GM12874 (cell line): ENCODE measurements at regions not wholly inside any gene's neighbourhood (a gene's known extent, or its start where the extent isn't known, plus 50 kb on each side); places are given as distances from the start of the nearest gene placed in this dataset.

Source experiments
- CTCF ChIP-seq: IDR thresholded peaks from 2 replicates; pipeline ENCODE4 v1.5.1; 2011; ENCODE audit warnings: low read depth, mild to moderate bottlenecking, control low read depth, low read length, moderate library complexity; ENCODE audit not compliant: insufficient read depth

GRCh38 chr4:181432335-181432734 is 810.9 kb upstream of the TENM3 start:
- TF ChIP-seq CTCF, result no peak

GRCh38 chr4:181437895-181438294 is 805.3 kb upstream of the TENM3 start:
- no peak for TF ChIP-seq CTCF

GRCh38 chr4:181438641-181439040 is 804.6 kb upstream of the TENM3 start:
- TF ChIP-seq CTCF, result no peak

- no peak for TF ChIP-seq CTCF
Measured at GRCh38 chr4:181443021-181443420, 800.2 kb upstream of the TENM3 start.

GRCh38 chr4:181465826-181466225 is 777.4 kb upstream of the TENM3 start:
- TF ChIP-seq CTCF, result no peak

- no peak for TF ChIP-seq CTCF
Measured at GRCh38 chr4:181468451-181468850, 774.8 kb upstream of the TENM3 start.

GRCh38 chr4:181470306-181470705 is 772.9 kb upstream of the TENM3 start:
- TF ChIP-seq CTCF, result no peak

- TF ChIP-seq CTCF, result no peak
Measured at GRCh38 chr4:181475359-181475758, 767.8 kb upstream of the TENM3 start.
